Breast epithelium (tissue), 3 donors: ENCODE measurements at regions not wholly inside any gene's neighbourhood (a gene's known extent, or its start where the extent isn't known, plus 50 kb on each side); places are given as distances from the start of the nearest gene placed in this dataset.

Source experiments
- POLR2A ChIP-seq: fragments of 450-650 bp; IDR thresholded peaks from one replicate; pipeline ENCODE4 v1.6.1; 2016; ENCODE audit warnings: antibody characterized with exemption, mild to moderate bottlenecking, moderate library complexity
- TF ChIP-seq, protein P1 (sequence below), 3 donors: fragments of 450-650 bp; IDR thresholded peaks; one replicate each; pipeline ENCODE4 v1.5.1; 2016 to 2017; ENCODE audit warnings: antibody characterized with exemption in 3 of 3, mild to moderate bottlenecking in 3 of 3, moderate library complexity in 3 of 3

DNA sequence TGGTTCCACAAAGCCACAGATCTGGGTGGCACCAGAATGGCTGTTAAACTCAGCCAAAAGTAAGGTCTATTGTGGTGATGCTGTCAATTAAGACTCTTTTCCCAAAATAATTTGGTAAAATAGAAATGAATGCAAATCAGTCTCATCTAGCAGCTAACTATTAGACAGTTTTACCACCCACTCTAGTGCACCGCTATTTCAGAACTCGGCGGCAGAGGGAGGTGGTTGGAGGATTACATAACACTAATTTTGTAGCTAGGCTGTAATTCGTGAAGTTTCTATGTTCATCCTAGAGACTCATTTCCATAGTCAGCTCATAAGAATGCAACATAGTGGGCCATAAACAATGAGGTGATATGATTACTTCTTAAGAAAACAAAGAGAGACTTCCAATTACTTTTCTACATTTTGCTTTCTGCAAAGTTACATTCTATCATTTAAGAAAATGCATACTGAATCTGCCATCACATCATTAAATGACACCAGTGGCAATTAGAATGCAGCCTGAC lies 413.8 kb downstream of the FBXO15 start:
- TF ChIP-seq, protein P1, sequence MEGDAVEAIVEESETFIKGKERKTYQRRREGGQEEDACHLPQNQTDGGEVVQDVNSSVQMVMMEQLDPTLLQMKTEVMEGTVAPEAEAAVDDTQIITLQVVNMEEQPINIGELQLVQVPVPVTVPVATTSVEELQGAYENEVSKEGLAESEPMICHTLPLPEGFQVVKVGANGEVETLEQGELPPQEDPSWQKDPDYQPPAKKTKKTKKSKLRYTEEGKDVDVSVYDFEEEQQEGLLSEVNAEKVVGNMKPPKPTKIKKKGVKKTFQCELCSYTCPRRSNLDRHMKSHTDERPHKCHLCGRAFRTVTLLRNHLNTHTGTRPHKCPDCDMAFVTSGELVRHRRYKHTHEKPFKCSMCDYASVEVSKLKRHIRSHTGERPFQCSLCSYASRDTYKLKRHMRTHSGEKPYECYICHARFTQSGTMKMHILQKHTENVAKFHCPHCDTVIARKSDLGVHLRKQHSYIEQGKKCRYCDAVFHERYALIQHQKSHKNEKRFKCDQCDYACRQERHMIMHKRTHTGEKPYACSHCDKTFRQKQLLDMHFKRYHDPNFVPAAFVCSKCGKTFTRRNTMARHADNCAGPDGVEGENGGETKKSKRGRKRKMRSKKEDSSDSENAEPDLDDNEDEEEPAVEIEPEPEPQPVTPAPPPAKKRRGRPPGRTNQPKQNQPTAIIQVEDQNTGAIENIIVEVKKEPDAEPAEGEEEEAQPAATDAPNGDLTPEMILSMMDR (IDR thresholded peaks at IDR 0.05) = no peak
- TF ChIP-seq POLR2A = no peak
